HepG2 (cell line): ENCODE measurements at regions not wholly inside any gene's neighbourhood (a gene's known extent, or its start where the extent isn't known, plus 50 kb on each side); places are given as distances from the start of the nearest gene placed in this dataset.
"Not testable (repeated sequence)": the region's sequence is repeated elsewhere in the genome, so short reads cannot be mapped to it uniquely, and the experiment has no call there.

ENCODE experiments used
- CTCF ChIP-seq: sonication (generic); formaldehyde crosslinking; IDR thresholded peaks from 2 replicates; pipeline ENCODE4 v1.5.0; 2020; ENCODE audit warnings: mild to moderate bottlenecking, missing genetic modification reagents, moderate library complexity
- JDP2 ChIP-seq: sonication (generic); formaldehyde crosslinking; IDR thresholded peaks from 2 replicates; pipeline ENCODE4 v1.8.1; 2022; ENCODE audit warnings: missing genetic modification reagents, borderline replicate concordance
- NFRKB ChIP-seq: fragments of 450-650 bp; IDR thresholded peaks from 2 replicates; pipeline ENCODE4 v1.6.1; 2017
- NKX3-1 ChIP-seq: sonication (generic); formaldehyde crosslinking; IDR thresholded peaks from 2 replicates; pipeline ENCODE4 v1.5.0; 2020; ENCODE audit warnings: missing genetic modification reagents
- SP1 ChIP-seq, 2 experiments: fragments of 450-650 bp in 1 of 2; sonication (generic) in 1 of 2; formaldehyde crosslinking in 1 of 2; IDR thresholded peaks; 2 replicates each; pipeline versions ENCODE4 v1.4.0 to v1.6.1; 2016 to 2020; ENCODE audit warnings: missing genetic modification reagents in 1 of 2
- SUZ12 ChIP-seq: fragments of 150-350 bp; IDR thresholded peaks from 2 replicates; pipeline ENCODE4 v1.6.1; 2014; ENCODE audit warnings: low read depth, low read length
- ZNF281 ChIP-seq: sonication (generic); formaldehyde crosslinking; IDR thresholded peaks from 2 replicates; pipeline ENCODE4 v1.4.0; 2020; ENCODE audit warnings: missing genetic modification reagents, borderline replicate concordance
- TF ChIP-seq, protein P1 (sequence below): sonication (generic); formaldehyde crosslinking; IDR thresholded peaks from 2 replicates; pipeline ENCODE4 v1.5.0; 2020; ENCODE audit warnings: missing genetic modification reagents, mild to moderate bottlenecking, borderline replicate concordance

DNA sequence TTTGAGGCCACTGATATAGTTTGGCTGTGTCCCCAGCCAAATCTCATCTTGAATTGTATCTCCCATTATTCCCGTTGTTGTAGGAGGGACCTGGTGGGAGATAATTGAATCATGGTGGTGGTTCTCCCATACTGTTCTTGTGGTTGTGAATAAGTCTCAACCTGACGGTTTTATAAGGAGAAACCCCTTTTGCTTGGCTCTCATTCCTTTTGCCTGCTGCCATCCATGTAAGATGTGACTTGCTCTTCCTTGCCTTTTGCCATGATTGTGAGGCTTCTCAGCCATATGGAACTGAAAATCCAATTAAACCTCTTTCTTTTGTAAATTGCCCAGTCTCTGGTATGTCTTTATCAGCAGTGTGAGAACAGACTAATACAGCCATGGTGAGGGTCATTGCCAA, 431.6 kb upstream of the ID2 start:
- TF ChIP-seq NFRKB; ZNF281 (CRISPR knock-in tag); SUZ12; SP1 (IDR thresholded peaks at IDR 0.05); SP1 (CRISPR knock-in tag; IDR thresholded peaks at IDR 0.05); CTCF; NKX3-1 (CRISPR knock-in tag); JDP2 (CRISPR knock-in tag): not testable (repeated sequence)
- TF ChIP-seq, protein P1, sequence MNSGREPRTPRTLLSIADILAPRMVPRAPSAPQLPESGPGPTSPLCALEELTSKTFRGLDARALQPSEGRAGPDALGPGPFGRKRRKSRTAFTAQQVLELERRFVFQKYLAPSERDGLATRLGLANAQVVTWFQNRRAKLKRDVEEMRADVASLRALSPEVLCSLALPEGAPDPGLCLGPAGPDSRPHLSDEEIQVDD: not testable (repeated sequence)
